Activated CD8-positive, alpha-beta T cell treated with anti-CD3 and anti-CD28 coated beads for 36 hours (primary cell): ENCODE measurements at regions not wholly inside any gene's neighbourhood (a gene's known extent, or its start where the extent isn't known, plus 50 kb on each side); places are given as distances from the start of the nearest gene placed in this dataset.

Experiments used
- ATAC-seq: fragments of 200-7000 bp; cut with Tn5 transposase; one replicate; pipeline ENCODE4 v1.10.0; 2021; ENCODE audit warnings: mild to moderate bottlenecking, moderate library complexity
- CTCF ChIA-PET: fragments of 350-600 bp; sonication (Branson Sonifier 250); formaldehyde crosslinking; loops from one replicate; lab custom pipeline; 2021; ENCODE audit warnings: antibody characterized with exemption; lab: Charles Lee
- POLR2A ChIA-PET: fragments of 350-600 bp; sonication (Branson Sonifier 250); formaldehyde crosslinking; loops from one replicate; lab custom pipeline; 2021; ENCODE audit warnings: antibody characterized with exemption; lab: Charles Lee
- DNase-seq: peaks from one replicate; pipeline ENCODE4 v3.0.0-alpha.2; 2020
- H3K27ac Mint-ChIP-seq: one replicate; pipeline ENCODE4 v1.8.0; 2021; ENCODE audit warnings: mild to moderate bottlenecking, mixed read lengths
- H3K27me3 Mint-ChIP-seq: one replicate; pipeline ENCODE4 v1.8.0; 2021; ENCODE audit warnings: mixed read lengths
- H3K36me3 Mint-ChIP-seq: one replicate; pipeline ENCODE4 v1.8.0; 2021; ENCODE audit warnings: low read depth, mixed read lengths
- H3K4me1 Mint-ChIP-seq: one replicate; pipeline ENCODE4 v1.8.0; 2021; ENCODE audit warnings: low read depth, mixed read lengths
- H3K4me3 Mint-ChIP-seq: one replicate; pipeline ENCODE4 v1.8.0; 2021; ENCODE audit warnings: mild to moderate bottlenecking, moderate library complexity, mixed read lengths
- H3K9me3 Mint-ChIP-seq: one replicate; pipeline ENCODE4 v1.8.0; 2021; ENCODE audit warnings: mixed read lengths
- intact Hi-C: fragments of 100-400 bp; cut with micrococcal nuclease; formaldehyde crosslinking; loops from one replicate; pipeline ENCODE4 v1.10.0; 2022
- TF ChIP-seq, protein P1 (sequence below): fragments of 200-600 bp; IDR thresholded peaks from one replicate; pipeline ENCODE4 v1.8.0; 2022; ENCODE audit warnings: antibody characterized with exemption, mild to moderate bottlenecking

GRCh38 chr11:43549624-43550023 lies 130.9 kb upstream of the HSD17B12 start:
- no peaks in the 10 kb centered on the region for H3K36me3 Mint-ChIP-seq
- DNase-seq (no peak), ATAC-seq (no peak)
- H3K27me3 Mint-ChIP-seq, result peaks cover 61% of the 10 kb centered on the region
- intact Hi-C loops, result no loop called here
- no peak overlapping the region for H3K4me3 Mint-ChIP-seq
- POLR2A ChIA-PET, result no interaction called here
- no peaks in the 10 kb centered on the region for H3K9me3 Mint-ChIP-seq
- H3K27ac Mint-ChIP-seq, result no peak overlapping the region
- H3K4me1 Mint-ChIP-seq, result peaks cover 2% of the 10 kb centered on the region
- TF ChIP-seq, protein P1, sequence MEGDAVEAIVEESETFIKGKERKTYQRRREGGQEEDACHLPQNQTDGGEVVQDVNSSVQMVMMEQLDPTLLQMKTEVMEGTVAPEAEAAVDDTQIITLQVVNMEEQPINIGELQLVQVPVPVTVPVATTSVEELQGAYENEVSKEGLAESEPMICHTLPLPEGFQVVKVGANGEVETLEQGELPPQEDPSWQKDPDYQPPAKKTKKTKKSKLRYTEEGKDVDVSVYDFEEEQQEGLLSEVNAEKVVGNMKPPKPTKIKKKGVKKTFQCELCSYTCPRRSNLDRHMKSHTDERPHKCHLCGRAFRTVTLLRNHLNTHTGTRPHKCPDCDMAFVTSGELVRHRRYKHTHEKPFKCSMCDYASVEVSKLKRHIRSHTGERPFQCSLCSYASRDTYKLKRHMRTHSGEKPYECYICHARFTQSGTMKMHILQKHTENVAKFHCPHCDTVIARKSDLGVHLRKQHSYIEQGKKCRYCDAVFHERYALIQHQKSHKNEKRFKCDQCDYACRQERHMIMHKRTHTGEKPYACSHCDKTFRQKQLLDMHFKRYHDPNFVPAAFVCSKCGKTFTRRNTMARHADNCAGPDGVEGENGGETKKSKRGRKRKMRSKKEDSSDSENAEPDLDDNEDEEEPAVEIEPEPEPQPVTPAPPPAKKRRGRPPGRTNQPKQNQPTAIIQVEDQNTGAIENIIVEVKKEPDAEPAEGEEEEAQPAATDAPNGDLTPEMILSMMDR, result no peak
- CTCF ChIA-PET, result interaction anchor here (1.1 kb wide), 1 partner anchor 18 kb away, joined by 4 read pairs; no protein-coding TSS in a partner anchor

DNA sequence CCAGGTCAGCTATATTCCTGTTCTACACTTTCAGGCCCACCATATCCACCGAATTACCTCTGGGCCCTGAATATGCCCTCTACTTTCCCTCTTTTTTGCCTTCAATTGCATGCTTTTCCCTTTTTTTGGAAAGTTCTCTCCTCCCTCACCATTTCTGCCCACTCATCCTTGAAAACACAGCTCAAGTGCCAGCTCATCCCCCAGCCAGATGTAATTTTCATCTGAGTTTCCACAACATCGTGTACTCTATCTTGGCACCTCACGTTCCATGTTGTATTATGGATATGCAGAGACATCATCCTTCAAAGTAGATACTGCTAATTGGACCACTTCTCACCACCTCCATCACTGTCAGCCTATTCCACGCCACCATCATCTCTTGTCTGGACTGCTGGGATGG lies 129.8 kb upstream of the HSD17B12 start:
- no peak overlapping the region for H3K4me3 Mint-ChIP-seq
- intact Hi-C loops, result no loop called here
- no peaks in the 10 kb centered on the region for H3K9me3 Mint-ChIP-seq
- no peak overlapping the region for H3K27ac Mint-ChIP-seq
- H3K36me3 Mint-ChIP-seq, result no peaks in the 10 kb centered on the region
- POLR2A ChIA-PET, result no interaction called here
- peaks cover 2% of the 10 kb centered on the region for H3K4me1 Mint-ChIP-seq
- ATAC-seq (no peak), DNase-seq (no peak)
- H3K27me3 Mint-ChIP-seq, result peaks cover 57% of the 10 kb centered on the region
- TF ChIP-seq, protein P1, result no peak
- CTCF ChIA-PET, result interaction anchor here (1.1 to 1.4 kb wide), 2 partner anchors 12 to 17 kb away, joined by 3 to 4 read pairs; no protein-coding TSS in a partner anchor

GRCh38 chr11:43554148-43554473 lies 126.4 kb upstream of the HSD17B12 start:
- intact Hi-C loops, result no loop called here
- no peak overlapping the region for H3K4me3 Mint-ChIP-seq
- no peak for ATAC-seq
- H3K4me1 Mint-ChIP-seq, result peaks cover 16% of the 10 kb centered on the region
- H3K36me3 Mint-ChIP-seq, result no peaks in the 10 kb centered on the region
- no peak for DNase-seq
- ChIA-PET POLR2A (no interaction called here), CTCF (interaction anchor here (1.6 kb wide), 1 partner anchor 19 kb away, joined by 5 read pairs; no protein-coding TSS in a partner anchor)
- H3K9me3 Mint-ChIP-seq, result no peaks in the 10 kb centered on the region
- TF ChIP-seq, protein P1, result no peak
- H3K27me3 Mint-ChIP-seq, result peaks cover 60% of the 10 kb centered on the region
- H3K27ac Mint-ChIP-seq, result no peak overlapping the region

GRCh38 chr11:43555186-43555585 lies 125.4 kb upstream of the HSD17B12 start:
- H3K9me3 Mint-ChIP-seq, result no peaks in the 10 kb centered on the region
- ChIA-PET CTCF (interaction anchor here (1.6 kb wide), 1 partner anchor 18 kb away, joined by 5 read pairs; no protein-coding TSS in a partner anchor), POLR2A (no interaction called here)
- ATAC-seq (no peak), DNase-seq (no peak)
- H3K4me1 Mint-ChIP-seq, result peaks cover 16% of the 10 kb centered on the region
- no peak overlapping the region for H3K4me3 Mint-ChIP-seq
- intact Hi-C loops, result no loop called here
- H3K27ac Mint-ChIP-seq, result no peak overlapping the region
- TF ChIP-seq, protein P1, result no peak
- no peaks in the 10 kb centered on the region for H3K36me3 Mint-ChIP-seq
- H3K27me3 Mint-ChIP-seq, result peaks cover 62% of the 10 kb centered on the region

DNA sequence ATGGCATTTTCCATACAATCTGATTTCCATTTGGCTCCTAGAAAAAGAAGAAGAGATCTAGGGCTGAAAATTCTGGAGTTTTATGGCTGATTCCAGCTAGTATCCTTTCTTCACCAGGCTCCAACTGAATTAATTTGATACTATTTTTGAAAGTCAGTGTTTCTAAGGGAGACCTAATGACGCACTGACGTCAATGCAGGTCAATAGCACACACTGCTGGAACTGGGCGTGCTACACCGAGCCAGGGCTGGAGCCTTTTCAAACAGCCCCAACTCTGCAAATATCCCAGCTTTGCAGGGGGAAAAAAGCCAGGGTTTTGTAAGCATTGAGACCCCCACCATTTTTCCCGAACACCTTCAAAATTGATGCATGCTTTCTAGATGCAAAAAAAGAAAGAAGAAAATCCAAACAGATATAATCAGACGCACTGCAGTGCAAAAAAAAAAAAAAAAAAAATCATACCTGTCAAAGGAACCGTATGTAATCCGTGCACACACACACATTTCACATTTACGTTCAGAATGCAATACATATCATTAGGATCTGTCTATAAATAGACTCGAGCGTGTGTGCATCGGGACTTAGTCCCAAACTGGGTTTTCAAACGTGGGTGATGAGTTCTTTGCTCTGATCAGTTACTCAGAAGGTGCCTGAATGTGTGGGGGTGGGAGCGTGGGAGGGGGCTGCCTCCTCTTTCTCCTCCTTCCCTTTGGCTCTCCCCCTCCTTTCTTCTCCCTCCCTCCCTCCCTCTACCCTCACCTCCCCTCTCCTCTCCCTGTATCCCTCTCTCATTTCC lies 124.5 kb upstream of the HSD17B12 start:
- Mint-ChIP-seq H3K27me3 (peaks cover 61% of the 10 kb centered on the region), H3K36me3 (no peaks in the 10 kb centered on the region), H3K27ac (no peak overlapping the region), H3K9me3 (no peaks in the 10 kb centered on the region), H3K4me1 (peaks cover 16% of the 10 kb centered on the region), H3K4me3 (no peak overlapping the region)
- CTCF ChIA-PET, result interaction anchor here (0.5 to 1.6 kb wide), 3 partner anchors 11 to 17 kb away, joined by 3 to 5 read pairs (median 4); no protein-coding TSS in a partner anchor
- POLR2A ChIA-PET, result no interaction called here
- ATAC-seq, result no peak
- TF ChIP-seq, protein P1, result no peak
- intact Hi-C loops, result no loop called here
- DNase-seq, result no peak
